GM19324 (cell line): ENCODE measurements at regions not wholly inside any gene's neighbourhood (a gene's known extent, or its start where the extent isn't known, plus 50 kb on each side); places are given as distances from the start of the nearest gene placed in this dataset.

ENCODE experiments used
- ATAC-seq: cut with Tn5 transposase; IDR thresholded peaks from one replicate; pipeline ENCODE4 v1.9.1; 2021; ENCODE audit warnings: mild to moderate bottlenecking, moderate library complexity; ENCODE audit not compliant: unreplicated experiment, low FRiP score

- ATAC-seq, result no peak
These were observed 197.5 kb upstream of the RAB6C start for GRCh38 chr2:129781749-129782632.

GRCh38 chr2:129782633-129782990 is 196.9 kb upstream of the RAB6C start:
- no peak for ATAC-seq

- no peak for ATAC-seq
These were observed 195.0 kb upstream of the RAB6C start for GRCh38 chr2:129784486-129784885.

GRCh38 chr2:129791712-129792111 is 187.8 kb upstream of the RAB6C start:
- ATAC-seq, result no peak

- no peak for ATAC-seq
These were observed 186.0 kb upstream of the RAB6C start for GRCh38 chr2:129793431-129793902.

GRCh38 chr2:129794116-129794515 is 185.3 kb upstream of the RAB6C start:
- ATAC-seq, result no peak

GRCh38 chr2:129794540-129794939 is 184.9 kb upstream of the RAB6C start:
- no peak for ATAC-seq

- no peak for ATAC-seq
These were observed 183.2 kb upstream of the RAB6C start for GRCh38 chr2:129796225-129796624.

- no peak for ATAC-seq
These were observed 182.5 kb upstream of the RAB6C start for GRCh38 chr2:129796801-129797488.

GRCh38 chr2:129797489-129798300 is 181.8 kb upstream of the RAB6C start:
- no peak for ATAC-seq

GRCh38 chr2:129798301-129798581 is 181.2 kb upstream of the RAB6C start:
- no peak for ATAC-seq

GRCh38 chr2:129798626-129799025 is 180.8 kb upstream of the RAB6C start:
- ATAC-seq, result no peak

GRCh38 chr2:129799036-129799958 is 180.2 kb upstream of the RAB6C start:
- ATAC-seq, result no peak

- ATAC-seq, result no peak
These were observed 179.2 kb upstream of the RAB6C start for GRCh38 chr2:129800285-129800684.

- no peak for ATAC-seq
These were observed 178.8 kb upstream of the RAB6C start for GRCh38 chr2:129800686-129801085.

GRCh38 chr2:129801575-129801974 is 177.9 kb upstream of the RAB6C start:
- ATAC-seq, result no peak

GRCh38 chr2:129802290-129802689 is 177.2 kb upstream of the RAB6C start:
- ATAC-seq, result no peak

GRCh38 chr2:129803032-129803431 is 176.4 kb upstream of the RAB6C start:
- no peak for ATAC-seq

GRCh38 chr2:129803871-129804270 is 175.6 kb upstream of the RAB6C start:
- no peak for ATAC-seq

GRCh38 chr2:129805899-129806298 is 173.6 kb upstream of the RAB6C start:
- ATAC-seq, result no peak
